HG03342 (cell line): ENCODE measurements at regions not wholly inside any gene's neighbourhood (a gene's known extent, or its start where the extent isn't known, plus 50 kb on each side); places are given as distances from the start of the nearest gene placed in this dataset.
"Not testable (repeated sequence)": the region's sequence is repeated elsewhere in the genome, so short reads cannot be mapped to it uniquely, and the experiment has no call there.

Source experiments
- ATAC-seq: cut with Tn5 transposase; IDR thresholded peaks from one replicate; pipeline ENCODE4 v1.9.1; 2021; ENCODE audit warnings: mild to moderate bottlenecking, moderate library complexity; ENCODE audit not compliant: unreplicated experiment

- ATAC-seq, result no peak
Observed at GRCh38 chrX:912677-913076, 282.1 kb downstream of the SHOX start.

GRCh38 chrX:909068-909467 is 278.5 kb downstream of the SHOX start:
- ATAC-seq, result not testable (repeated sequence)

GRCh38 chrX:906586-906985 is 276.0 kb downstream of the SHOX start:
- ATAC-seq, result no peak

GRCh38 chrX:905848-906566 is 275.4 kb downstream of the SHOX start:
- no peak for ATAC-seq

GRCh38 chrX:903116-903515 is 272.5 kb downstream of the SHOX start:
- no peak for ATAC-seq

- ATAC-seq, result no peak
Observed at GRCh38 chrX:896256-896655, 265.7 kb downstream of the SHOX start.

GRCh38 chrX:889966-890651 is 259.5 kb downstream of the SHOX start:
- ATAC-seq, result no peak

- not testable (repeated sequence) for ATAC-seq
Observed at GRCh38 chrX:887724-888123, 257.1 kb downstream of the SHOX start.

- ATAC-seq, result no peak
Observed at GRCh38 chrX:883588-883987, 253.0 kb downstream of the SHOX start.

GRCh38 chrX:879756-880698 is 249.4 kb downstream of the SHOX start:
- ATAC-seq, result not testable (repeated sequence)

- no peak for ATAC-seq
Observed at GRCh38 chrX:874061-874460, 243.5 kb downstream of the SHOX start.

- ATAC-seq, result no peak
Observed at GRCh38 chrX:873016-873415, 242.4 kb downstream of the SHOX start.

GRCh38 chrX:872090-872489 is 241.5 kb downstream of the SHOX start:
- no peak for ATAC-seq

GRCh38 chrX:871626-872025 is 241.0 kb downstream of the SHOX start:
- no peak for ATAC-seq

- ATAC-seq, result no peak
Observed at GRCh38 chrX:867966-868647, 237.5 kb downstream of the SHOX start.

- ATAC-seq, result no peak
Observed at GRCh38 chrX:867502-867901, 236.9 kb downstream of the SHOX start.

GRCh38 chrX:866441-866990 is 235.9 kb downstream of the SHOX start:
- no peak for ATAC-seq

GRCh38 chrX:865422-865821 is 234.8 kb downstream of the SHOX start:
- no peak for ATAC-seq

- ATAC-seq, result no peak
Observed at GRCh38 chrX:861921-862320, 231.3 kb downstream of the SHOX start.

GRCh38 chrX:861340-861890 is 230.8 kb downstream of the SHOX start:
- ATAC-seq, result no peak
